ENCODE measurements at regions not wholly inside any gene's neighbourhood (a gene's known extent, or its start where the extent isn't known, plus 50 kb on each side); places are given as distances from the start of the nearest gene placed in this dataset.

- TF ChIP-seq CTCF (IDR thresholded peaks at IDR 0.05) (no peak), POLR2A (IDR thresholded peaks at IDR 0.05) (no peak)
These were observed 357.4 kb downstream of the PAX1 start for GRCh38 chr20:22062874-22063273.
